HuH-7 (cell line): ENCODE measurements at regions not wholly inside any gene's neighbourhood (a gene's known extent, or its start where the extent isn't known, plus 50 kb on each side); places are given as distances from the start of the nearest gene placed in this dataset.

Source experiments
- DNase-seq: peaks from one replicate; pipeline ENCODE4 v3.0.0; 2011; ENCODE audit warnings: low spot score

DNA sequence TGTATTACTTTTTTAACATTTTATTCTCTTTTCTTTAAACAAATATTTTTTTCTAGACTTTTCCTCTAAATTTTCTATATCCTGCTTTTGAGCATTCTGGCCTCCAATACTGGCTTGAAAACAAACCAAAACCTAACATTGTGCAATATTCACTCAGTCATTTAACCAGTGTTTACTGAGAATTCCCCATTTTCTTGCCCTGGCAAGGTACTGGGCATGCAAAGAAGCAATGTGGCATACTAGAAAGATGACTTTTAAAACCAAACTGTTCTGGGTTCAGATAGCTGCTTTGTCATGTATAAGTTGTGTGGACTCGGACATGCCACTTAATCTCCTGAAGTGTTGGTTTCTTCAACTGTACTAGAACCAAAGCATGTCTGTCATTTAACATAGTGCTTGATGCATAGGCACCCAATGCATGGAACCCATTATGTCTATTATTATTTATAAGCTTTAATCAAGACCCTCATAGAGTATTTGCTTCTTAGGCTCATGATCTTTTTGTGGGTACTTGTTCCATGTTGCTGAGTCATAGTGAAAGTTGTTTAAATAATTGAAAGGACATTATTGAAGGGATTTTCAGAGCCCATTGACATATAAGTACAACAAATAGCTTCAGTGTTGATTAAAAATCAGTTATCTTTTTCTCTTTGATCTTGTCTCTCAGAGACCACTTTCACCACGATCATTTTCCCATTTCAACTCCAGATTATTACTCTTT is 185.4 kb upstream of the OSR1 start:
- no peak for DNase-seq

DNA sequence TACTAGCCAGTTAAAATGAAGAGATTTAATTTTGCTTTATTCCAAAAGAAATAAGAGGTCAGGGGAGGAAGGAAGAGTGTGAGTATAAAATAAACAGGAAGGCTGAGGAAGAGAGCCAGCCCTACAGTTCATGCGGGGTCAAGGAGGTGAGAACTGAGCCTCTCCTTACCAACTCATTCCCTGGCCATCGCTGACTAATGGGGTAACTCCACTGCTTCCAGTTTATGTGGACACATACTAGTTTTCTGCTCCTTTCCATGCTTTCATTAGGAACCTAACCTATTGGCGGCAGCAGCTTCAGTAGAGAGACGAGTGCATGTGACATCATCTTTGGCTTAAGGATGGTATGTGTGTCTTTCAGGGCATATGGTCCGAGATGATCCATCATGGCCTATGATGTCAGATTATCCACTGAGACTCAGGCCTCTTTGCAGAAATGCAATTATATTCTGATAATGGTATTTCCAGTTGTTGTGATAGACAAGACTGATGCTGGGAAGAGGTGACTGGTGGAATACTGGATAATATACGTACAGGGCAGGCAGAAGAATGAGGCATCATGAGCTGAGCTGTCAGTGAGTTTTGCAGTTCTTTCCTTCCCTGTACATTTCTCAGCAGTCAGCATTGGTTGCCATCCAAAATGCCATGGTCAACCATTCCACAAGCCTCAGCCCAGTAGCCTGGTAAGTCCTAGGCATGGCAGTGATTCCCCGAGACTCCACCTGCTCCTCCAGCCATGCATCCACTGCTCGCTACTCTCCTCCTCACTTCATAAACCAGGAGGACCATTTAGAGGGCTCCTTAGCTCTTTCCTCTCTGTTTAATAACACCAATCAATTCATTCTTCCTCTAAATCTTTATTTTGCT is 184.6 kb upstream of the OSR1 start:
- no peak for DNase-seq

DNA sequence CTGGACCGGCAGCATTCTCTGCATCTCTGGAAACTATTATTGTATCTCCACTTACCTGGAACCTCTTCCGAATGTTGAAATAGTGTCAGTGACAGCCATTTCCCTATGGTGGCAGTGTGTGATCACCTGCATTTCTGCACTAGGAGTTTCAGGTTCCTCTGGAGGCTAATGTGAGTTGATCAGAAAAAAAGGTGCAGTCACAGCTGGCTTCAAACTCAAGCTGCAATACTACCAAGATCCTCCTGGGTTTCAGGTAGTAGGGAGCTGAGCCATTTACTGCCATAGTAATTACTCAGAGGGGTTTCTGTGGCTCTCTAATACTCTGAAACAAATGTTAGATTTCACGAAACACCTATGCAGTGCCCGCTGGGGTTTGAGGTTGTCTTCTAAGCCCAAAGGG is 183.5 kb upstream of the OSR1 start:
- peak; percentile 36 for DNase-seq

DNA sequence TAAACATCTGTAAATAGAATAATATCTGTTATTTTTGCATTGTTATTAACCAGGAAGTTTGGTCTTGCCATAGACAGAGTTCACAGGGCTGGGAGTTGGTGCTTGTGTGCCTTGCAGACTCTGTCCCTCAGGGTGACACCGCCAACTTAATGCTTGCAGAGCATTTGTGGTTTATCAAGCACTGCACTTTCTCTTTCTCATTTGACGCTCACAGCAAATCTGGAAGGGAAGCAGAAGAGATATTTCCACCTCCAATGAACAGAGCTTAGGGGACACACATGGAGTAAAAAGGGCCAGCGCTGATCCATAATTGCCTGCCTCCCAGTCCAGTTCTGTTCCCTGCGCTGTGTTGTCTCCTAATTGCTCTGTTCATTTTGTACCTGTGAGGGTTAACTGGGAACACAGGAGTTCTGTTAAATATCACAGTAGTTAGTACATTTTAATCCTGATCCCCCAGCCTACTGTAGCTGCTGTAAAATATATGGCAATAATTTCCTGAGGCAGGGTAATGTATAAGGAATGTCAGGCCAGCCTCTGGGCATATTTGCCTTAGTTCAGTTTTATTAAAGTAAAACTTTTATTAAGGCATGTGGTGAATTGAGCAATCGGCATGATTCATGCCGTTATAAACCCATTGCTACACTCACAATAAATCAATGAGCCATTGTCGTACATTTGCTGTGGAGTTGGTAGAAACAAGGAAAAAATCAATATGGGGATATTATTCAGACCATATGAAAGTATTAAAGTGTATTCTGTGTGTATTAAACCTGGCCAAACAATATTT is 182.5 kb upstream of the OSR1 start:
- DNase-seq = no peak

DNA sequence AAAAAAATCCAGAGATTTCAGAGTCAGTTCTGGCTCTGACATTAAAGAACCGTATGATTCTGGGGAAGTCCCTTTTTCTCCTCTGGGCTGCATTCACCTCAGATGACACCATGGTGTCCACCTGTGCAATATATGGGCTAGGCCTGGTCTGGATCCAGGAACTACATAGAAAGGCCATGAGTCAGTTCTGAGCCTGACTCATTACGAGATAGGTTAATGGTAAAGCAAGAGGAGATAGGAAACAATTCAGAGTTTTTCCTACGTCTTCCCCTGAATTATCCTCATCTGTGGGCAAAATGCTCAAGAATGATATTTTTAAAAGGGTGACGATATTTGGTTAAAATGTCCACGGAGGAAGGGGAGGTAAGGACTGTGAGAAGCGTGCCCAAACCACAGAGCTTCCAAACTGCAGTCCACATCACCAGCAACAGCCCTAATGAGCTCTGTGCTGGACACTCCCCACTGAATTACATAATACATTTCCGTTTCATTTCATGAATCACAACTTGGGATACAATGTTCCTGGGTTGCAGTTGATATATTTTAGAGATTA is 180.1 kb upstream of the OSR1 start:
- DNase-seq = peak; percentile 32

DNA sequence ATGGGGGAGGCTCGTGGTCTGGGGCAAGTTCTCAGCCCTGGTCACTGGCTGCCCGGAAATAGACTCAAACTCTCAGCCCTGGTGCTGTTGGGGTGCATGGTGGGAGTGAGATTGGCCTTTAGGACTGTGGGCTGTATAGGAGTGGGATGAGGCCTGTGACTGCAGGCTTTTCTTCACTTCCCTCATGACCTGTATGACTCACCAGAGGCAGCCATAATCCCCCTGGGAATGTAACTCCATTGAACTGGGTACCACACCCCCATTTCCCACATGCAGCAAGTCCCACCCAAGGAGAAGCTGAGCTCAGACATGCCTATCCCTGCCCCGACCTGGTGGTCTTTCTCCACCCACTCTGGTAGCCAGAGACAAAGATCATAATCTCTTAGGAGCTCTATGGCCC is 177.7 kb upstream of the OSR1 start:
- no peak for DNase-seq

DNA sequence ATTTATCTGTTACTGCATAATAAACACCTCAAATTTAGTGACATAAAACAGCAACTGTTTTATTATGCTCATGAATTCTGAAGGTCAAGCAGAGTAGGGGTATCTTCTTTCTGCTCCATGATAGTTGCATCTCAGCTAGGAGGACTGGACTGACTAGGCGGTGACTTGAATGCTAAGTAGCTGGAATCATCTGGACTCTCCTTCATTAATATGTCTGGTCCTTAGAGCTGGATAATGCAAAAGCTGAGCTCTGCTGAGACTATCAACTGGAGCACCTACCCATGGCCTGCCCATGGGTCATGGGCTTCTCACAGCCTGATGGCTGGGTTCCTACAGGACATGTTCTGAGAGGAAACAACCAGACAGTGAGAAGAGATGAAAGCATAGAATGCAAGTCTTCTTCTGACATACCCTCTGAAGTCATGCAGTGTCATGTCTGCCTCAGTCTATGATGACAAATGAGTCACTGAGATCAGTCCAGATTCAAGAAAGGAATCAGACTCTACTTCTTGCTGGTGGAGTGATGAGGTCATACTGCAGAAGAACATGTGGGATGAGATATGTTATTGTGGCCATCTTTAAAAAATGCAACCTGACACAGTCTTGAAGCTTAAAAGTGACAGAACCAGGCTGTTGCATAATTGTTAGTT is 174.2 kb upstream of the OSR1 start:
- no peak for DNase-seq

DNA sequence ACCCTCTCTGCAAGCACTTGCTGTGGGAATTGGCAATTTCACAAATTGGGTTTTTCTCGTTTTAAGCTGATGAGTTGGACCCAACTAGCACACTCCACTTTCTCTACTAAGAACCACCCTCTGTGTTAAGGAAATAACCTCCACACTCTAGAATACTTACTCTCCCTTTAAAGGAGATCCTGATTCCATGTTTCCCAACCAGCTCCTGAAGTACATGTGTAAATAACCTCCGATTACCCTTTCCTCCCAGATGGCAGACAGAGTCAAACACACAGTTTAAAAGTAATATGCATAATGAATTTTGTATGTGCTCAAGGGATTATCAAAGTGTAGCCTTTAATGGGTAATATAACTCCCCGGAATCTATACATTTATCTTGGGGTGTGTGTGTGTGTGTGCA is 171.3 kb upstream of the OSR1 start:
- DNase-seq = no peak

DNA sequence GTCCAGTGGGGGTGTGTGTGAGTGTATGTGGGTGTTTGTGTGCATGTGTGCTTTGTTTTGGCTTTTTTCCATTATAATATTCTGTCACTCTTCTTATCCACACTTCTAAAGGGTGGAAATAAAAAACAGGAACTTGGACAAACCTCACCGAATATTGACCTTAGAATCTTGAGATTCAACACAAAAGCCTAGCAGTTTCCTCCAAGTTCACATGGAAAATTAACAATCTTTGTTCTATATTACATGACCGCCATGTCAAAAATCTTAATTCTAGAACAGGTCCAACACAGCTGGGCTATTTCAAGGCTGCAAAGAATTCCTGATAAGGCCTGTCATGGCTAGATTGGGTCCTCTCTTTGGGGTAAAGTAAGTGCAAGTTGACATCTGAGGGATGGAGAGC is 169.3 kb upstream of the OSR1 start:
- DNase-seq = no peak

DNA sequence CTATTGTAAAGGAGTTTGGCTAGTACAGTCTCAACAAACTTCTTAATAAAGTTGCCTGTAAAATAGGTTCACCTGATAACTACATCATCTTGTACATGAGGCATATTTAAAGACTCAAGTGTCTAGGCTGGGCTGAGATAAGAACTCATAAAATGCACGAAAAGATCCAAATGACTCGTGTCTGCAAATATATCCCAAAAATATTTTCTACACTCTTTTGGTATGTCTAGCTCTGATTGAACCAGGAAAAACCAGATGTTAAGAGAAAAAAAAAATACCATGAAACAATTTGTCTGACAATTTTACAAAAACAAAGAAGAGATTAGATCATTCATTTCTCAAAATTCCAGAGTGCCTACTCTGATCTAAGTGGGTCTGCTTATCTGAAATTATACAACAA is 166.9 kb upstream of the OSR1 start:
- no peak for DNase-seq

DNA sequence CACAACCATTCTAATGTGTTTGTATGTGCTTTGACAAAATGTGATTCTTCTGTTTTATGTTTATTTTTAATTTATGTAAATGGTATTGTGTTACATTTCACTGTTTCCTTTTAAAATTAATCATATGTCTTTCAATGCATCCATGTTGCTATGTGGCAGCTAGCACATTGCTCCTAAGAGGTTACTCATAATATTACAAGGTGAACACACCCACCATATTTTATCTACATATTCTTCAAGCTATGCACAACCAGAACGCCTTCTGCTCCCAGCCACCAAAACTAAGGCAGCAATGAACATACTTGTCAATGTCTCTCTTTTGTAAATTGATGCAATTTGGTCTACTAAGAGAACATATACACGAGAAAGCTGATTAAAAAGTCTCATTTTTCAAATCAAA is 160.6 kb upstream of the OSR1 start:
- DNase-seq = no peak

DNA sequence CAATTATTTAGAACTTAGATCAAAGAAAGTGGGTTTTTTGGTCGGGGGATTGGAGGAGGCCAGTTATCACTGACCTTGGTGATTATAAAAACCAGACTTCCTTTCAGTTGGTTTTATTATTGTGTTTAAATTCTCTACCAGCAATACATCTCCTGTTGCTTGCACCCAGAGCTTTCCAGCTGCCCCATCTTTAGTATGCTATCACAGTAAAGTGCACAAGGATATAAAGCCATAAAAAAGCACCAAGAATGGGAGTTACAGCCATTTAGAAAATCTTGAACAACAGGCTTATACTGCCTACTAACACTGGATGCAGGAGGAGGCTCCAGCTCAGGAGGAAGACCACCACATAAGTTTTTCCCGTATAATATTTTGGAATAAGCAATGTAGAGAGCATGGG is 148.7 kb upstream of the OSR1 start:
- no peak for DNase-seq

DNA sequence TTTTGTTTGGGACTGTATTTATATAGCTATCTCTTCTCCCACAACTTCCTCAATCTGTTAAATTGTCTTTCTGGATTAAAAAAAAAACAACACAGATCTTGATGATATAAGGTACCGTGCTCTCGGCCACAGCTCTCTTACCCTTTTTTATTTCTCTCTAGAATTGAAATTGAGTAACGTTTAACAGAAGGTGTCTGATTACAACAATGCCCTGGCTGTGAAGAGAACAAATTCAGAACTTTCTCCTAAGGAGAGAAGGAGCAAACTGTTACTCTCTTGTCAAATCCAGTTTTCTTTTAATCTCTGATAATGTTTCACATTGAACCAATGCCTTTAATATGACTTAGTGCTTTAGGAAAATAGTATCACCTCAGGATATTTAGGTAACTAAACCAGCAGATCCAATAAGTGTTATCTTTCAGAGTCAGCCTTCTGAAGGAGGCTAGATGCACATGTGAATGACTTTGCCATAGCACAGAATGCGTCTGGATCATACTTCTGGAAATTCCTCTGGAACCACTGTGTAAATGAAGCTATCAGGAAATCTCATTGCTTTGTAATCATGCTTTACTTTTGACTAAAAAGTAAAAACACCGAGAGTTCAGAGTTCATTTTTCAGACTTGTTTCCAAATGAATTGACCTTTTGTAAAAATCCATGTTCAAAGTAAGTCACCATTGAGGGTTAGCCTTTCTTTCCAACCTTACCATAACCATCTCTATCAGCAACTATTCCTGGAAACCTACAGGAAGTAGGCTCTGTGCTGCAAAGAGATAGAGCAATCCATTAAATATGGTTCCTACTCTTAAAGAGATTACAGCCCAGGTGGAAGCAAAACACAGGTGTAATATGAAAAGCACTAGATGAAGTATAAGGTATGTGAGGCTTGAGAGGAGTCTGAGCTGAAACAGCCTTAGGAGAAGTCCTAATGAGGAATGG is 147.0 kb upstream of the OSR1 start:
- DNase-seq = no peak

DNA sequence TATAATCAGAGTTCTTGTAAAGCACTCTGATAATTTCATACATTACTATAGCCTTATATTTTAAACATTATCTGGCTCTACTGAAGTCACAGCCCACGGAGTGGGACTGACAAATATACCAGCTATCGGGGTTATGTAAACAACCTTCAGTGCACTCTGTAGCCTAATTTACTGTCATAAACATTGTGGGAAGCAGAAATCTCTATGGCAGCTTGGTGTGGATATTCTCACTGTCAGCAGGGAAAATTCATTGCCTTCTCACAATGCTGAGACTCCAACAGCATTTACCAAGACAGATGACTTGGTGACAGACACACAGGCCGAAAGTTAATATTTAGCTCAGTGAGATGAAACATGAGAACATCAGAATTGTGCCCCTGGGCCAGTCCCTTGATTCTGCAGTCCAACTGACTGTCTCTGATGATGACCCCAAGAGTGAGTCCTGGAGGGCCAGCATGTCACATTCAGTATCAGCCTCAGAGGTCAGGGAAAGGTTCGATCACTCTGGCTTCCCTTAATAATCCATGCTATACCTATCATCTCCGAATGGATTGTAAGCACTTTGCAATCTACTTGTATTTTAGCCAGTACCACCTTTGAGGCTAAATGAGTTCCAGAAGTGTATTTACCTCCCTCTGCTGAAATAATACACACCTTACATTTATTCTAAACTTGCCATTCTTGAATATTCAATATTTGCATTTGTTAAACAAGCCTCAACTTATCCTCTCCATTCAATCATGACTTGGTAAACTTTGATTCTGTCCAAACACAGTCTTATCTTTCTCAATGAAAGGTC is 146.2 kb upstream of the OSR1 start:
- DNase-seq = peak; percentile 19

DNA sequence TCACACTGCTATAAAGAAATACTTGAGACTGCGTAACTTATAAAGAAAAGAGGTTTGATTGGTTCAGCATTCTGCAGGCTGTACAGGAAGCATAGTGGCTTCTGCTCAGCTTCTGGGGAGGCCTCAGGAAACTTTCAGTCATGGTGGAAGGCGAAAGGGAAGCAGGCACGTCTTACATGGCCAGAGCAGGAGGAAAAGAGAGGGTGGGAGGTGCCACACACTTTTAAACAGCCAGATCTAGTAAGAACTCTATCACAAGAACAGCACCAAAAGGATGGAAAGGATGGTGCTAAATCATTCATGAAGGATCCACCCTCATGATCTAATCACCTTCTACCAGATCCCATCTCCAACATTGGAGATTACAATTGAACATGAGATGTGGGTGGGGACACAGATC is 145.5 kb upstream of the OSR1 start:
- DNase-seq = no peak

DNA sequence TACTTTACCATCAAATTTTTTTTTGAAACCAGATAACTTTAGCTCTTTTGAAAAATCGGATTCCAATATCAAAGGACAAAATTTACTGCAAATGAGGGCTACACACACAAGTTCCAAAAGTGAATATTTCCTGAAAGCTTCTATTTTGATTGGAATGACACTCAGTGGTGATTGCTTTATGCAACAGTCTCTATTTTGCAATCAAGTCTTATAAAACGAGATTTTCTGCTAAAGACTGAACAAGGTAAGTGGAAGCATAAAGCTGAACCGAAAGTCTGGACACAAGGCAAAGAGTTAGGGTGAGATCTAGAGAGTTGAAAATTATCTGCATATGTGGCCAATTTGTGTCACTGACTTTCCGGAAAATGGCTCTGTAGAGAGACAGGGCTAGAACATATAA is 145.0 kb upstream of the OSR1 start:
- no peak for DNase-seq

DNA sequence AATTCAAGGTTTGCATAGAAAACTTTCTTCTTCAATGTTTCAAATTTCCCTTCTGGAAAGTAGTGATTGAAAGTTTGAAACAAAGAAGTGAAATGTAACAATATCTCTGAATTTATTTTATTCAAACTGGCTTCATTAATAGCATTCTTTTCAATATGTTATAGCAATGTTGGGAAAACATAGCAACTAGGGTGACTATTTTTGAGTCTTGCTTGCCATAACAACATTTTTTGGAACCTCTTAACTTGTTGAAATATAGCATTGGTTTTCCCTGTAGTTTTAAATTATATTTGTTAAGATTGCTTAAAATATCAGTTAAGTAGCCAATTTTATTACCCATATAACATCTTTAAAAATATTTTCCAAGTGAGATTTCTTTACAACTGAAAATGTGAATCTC is 141.7 kb upstream of the OSR1 start:
- DNase-seq = no peak

DNA sequence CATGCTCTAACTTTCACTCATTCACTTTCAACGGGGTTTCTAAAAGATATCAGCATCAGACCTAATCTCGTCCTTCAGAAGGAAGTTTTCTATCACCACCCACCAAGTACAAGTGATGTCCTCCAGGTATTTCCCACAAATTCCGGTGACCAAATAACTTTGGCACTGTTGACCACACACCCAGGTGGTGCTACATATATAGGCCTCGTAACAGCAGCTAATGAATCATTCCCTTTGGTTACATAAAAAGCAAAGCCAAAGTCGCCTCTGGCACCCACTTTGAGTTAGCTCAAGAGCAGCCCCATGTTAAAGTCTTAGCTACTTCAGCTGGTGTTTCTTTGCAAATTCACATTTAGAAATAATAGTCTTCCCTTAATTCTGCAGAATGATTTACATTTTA is 138.2 kb upstream of the OSR1 start:
- no peak for DNase-seq

DNA sequence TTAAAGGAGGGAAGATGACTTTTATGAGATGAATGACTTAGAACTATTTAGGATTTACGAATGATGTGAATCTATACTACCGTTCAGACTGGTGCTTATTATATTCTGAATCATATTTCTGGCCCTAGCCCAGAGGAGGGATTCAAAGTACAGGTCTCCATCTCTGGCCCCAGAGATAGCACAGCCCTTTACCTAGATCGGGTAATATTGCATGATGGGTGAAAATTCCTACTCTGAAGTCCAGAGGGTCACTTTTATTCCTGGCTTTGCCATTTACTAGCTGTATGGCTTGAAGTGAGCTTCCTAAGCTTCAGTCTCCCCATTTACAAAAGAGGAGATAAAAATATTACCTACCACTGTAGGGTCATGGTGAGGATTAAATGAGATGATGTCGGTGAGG is 135.8 kb upstream of the OSR1 start:
- DNase-seq = no peak

DNA sequence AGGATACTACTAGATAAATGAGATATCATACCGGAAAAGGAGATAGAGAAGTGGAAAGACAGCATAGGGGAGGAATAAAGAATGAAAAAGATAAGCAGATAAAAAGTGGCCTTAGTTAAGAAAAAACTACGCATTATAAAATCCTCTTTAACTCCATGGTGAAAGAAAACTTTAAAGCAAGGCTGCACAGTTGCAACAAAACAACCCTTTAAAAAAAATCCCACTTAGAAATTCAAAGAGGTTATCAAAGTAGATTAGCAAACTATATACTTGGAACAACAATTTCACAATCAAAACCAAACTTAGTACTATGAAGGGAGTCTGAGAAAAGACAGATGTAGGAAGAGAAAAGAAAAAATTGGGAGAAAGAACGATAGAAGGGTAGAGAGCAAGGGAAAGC is 133.4 kb upstream of the OSR1 start:
- DNase-seq = no peak
